Stomach (tissue), 4 donors: ENCODE measurements at regions not wholly inside any gene's neighbourhood (a gene's known extent, or its start where the extent isn't known, plus 50 kb on each side); places are given as distances from the start of the nearest gene placed in this dataset.

Experiments
- EP300 ChIP-seq: sonication (generic); formaldehyde crosslinking; IDR thresholded peaks from one replicate; pipeline ENCODE4 v1.6.1; 2017; ENCODE audit warnings: antibody characterized with exemption
- POLR2A ChIP-seq, 4 donors: fragments of 450-650 bp; IDR thresholded peaks; one replicate each; pipeline ENCODE4 v1.6.1; 2016; ENCODE audit warnings: antibody characterized with exemption in 4 of 4, control low read depth in 2 of 4, mild to moderate bottlenecking in 1 of 4, moderate library complexity in 1 of 4
- POLR2AphosphoS5 ChIP-seq, 3 donors: sonication (generic); formaldehyde crosslinking; IDR thresholded peaks; one replicate each; pipeline ENCODE4 v1.6.1; 2016; ENCODE audit warnings: antibody characterized with exemption in 3 of 3
- TF ChIP-seq, protein P1 (sequence below), 7 experiments: fragments of 450-650 bp in 4 of 7; fragments of 200-600 bp in 3 of 7; sonication (generic) in 3 of 7; IDR thresholded peaks; one replicate each; pipeline ENCODE4 v1.5.1; 2016 to 2019; ENCODE audit warnings: antibody characterized with exemption in 7 of 7, control low read depth in 2 of 7, mild to moderate bottlenecking in 1 of 7

DNA sequence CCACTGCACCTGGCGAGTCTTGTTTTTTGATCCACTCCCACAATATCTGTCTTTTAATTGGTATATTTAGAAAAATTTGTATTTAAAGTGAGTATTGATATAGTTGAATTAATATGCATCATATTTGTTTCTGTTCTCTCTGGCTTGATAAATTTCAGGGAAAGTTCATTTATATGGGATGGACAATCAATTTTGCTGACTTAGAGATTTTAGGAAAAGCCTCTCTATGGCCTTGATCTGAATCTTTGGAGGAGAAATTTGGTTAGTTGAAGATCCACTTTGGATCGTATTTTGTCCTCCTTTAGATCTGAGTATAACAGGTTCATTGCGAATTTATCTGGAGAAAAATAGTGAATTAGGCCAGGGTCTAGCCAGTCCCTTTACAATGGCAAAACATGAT is 67.2 kb downstream of the SPRY2 start:
- TF ChIP-seq, protein P1, sequence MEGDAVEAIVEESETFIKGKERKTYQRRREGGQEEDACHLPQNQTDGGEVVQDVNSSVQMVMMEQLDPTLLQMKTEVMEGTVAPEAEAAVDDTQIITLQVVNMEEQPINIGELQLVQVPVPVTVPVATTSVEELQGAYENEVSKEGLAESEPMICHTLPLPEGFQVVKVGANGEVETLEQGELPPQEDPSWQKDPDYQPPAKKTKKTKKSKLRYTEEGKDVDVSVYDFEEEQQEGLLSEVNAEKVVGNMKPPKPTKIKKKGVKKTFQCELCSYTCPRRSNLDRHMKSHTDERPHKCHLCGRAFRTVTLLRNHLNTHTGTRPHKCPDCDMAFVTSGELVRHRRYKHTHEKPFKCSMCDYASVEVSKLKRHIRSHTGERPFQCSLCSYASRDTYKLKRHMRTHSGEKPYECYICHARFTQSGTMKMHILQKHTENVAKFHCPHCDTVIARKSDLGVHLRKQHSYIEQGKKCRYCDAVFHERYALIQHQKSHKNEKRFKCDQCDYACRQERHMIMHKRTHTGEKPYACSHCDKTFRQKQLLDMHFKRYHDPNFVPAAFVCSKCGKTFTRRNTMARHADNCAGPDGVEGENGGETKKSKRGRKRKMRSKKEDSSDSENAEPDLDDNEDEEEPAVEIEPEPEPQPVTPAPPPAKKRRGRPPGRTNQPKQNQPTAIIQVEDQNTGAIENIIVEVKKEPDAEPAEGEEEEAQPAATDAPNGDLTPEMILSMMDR (IDR thresholded peaks at IDR 0.05) = no peak
- no peak for TF ChIP-seq POLR2AphosphoS5 (IDR thresholded peaks at IDR 0.05)
- no peak for TF ChIP-seq POLR2A (IDR thresholded peaks at IDR 0.05)
- TF ChIP-seq EP300 = no peak
